SK-N-SH (cell line): ENCODE measurements at regions not wholly inside any gene's neighbourhood (a gene's known extent, or its start where the extent isn't known, plus 50 kb on each side); places are given as distances from the start of the nearest gene placed in this dataset.

ENCODE experiments used
- TF ChIP-seq, protein P1 (sequence below): fragments of 150-350 bp; IDR thresholded peaks from 2 replicates; pipeline ENCODE4 v1.6.1; 2016; ENCODE audit warnings: mild to moderate bottlenecking, low read depth, low read length
- TF ChIP-seq, protein P2 (sequence below): fragments of 200-600 bp; sonication (generic); IDR thresholded peaks from 2 replicates; pipeline ENCODE4 v1.6.1; 2017; ENCODE audit warnings: antibody characterized with exemption, mild to moderate bottlenecking, moderate library complexity
- TF ChIP-seq, protein P3 (sequence below): IDR thresholded peaks from 2 replicates; pipeline ENCODE4 v1.4.0; 2012; ENCODE audit warnings: low read depth, borderline replicate concordance

DNA sequence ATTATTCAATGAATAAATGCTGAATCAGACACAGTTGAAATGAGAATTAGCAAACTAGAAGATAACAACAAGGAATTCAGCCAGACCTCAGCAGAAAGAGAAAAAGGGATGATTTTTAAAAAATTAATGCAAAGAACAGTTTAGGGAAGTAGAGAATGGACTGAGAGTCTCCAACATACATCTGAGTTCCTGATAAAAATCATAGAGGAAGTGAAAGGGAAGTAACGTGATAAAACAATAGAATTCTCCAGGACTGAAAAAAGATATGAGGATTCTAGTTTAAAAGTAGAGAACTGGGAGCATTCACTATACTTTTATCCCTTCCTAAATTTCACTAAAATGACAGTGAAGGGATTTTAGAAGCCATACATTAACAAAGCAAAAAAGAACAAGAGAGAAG, 592.0 kb downstream of the SOX6 start:
- TF ChIP-seq, protein P1, sequence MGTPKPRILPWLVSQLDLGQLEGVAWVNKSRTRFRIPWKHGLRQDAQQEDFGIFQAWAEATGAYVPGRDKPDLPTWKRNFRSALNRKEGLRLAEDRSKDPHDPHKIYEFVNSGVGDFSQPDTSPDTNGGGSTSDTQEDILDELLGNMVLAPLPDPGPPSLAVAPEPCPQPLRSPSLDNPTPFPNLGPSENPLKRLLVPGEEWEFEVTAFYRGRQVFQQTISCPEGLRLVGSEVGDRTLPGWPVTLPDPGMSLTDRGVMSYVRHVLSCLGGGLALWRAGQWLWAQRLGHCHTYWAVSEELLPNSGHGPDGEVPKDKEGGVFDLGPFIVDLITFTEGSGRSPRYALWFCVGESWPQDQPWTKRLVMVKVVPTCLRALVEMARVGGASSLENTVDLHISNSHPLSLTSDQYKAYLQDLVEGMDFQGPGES: no peak
- TF ChIP-seq, protein P2, sequence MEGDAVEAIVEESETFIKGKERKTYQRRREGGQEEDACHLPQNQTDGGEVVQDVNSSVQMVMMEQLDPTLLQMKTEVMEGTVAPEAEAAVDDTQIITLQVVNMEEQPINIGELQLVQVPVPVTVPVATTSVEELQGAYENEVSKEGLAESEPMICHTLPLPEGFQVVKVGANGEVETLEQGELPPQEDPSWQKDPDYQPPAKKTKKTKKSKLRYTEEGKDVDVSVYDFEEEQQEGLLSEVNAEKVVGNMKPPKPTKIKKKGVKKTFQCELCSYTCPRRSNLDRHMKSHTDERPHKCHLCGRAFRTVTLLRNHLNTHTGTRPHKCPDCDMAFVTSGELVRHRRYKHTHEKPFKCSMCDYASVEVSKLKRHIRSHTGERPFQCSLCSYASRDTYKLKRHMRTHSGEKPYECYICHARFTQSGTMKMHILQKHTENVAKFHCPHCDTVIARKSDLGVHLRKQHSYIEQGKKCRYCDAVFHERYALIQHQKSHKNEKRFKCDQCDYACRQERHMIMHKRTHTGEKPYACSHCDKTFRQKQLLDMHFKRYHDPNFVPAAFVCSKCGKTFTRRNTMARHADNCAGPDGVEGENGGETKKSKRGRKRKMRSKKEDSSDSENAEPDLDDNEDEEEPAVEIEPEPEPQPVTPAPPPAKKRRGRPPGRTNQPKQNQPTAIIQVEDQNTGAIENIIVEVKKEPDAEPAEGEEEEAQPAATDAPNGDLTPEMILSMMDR: no peak
- TF ChIP-seq, protein P3, sequence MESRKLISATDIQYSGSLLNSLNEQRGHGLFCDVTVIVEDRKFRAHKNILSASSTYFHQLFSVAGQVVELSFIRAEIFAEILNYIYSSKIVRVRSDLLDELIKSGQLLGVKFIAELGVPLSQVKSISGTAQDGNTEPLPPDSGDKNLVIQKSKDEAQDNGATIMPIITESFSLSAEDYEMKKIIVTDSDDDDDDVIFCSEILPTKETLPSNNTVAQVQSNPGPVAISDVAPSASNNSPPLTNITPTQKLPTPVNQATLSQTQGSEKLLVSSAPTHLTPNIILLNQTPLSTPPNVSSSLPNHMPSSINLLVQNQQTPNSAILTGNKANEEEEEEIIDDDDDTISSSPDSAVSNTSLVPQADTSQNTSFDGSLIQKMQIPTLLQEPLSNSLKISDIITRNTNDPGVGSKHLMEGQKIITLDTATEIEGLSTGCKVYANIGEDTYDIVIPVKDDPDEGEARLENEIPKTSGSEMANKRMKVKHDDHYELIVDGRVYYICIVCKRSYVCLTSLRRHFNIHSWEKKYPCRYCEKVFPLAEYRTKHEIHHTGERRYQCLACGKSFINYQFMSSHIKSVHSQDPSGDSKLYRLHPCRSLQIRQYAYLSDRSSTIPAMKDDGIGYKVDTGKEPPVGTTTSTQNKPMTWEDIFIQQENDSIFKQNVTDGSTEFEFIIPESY: no peak
